Spleen (tissue), 11 donors: ENCODE measurements at regions not wholly inside any gene's neighbourhood (a gene's known extent, or its start where the extent isn't known, plus 50 kb on each side); places are given as distances from the start of the nearest gene placed in this dataset.
A peak's percentile ranks its signal among the peaks of the same experiment; 100 is the strongest.

Experiments
- DNase-seq: peaks from one replicate; pipeline ENCODE4 v3.0.0-alpha.2; 2020
- H3K27ac ChIP-seq, 8 donors: fragments of 200-600 bp; sonication (generic) in 7 of 8; 1 replicate in 4 of 8; 2 replicates in 4 of 8; pipeline versions ENCODE4 v1.5.0 to v1.8.0; 2016 to 2021; ENCODE audit warnings: inconsistent platforms in 4 of 8, mild to moderate bottlenecking in 4 of 8, moderate library complexity in 1 of 8
- H3K27me3 ChIP-seq, 7 donors: fragments of 200-600 bp; sonication (generic) in 6 of 7; replicated peaks in 1 of 7; 1 replicate in 4 of 7; 2 replicates in 3 of 7; pipeline versions ENCODE4 v1.5.0 to v1.8.0; 2016 to 2021; ENCODE audit warnings: inconsistent platforms in 3 of 7, mild to moderate bottlenecking in 1 of 7
- H3K36me3 ChIP-seq, 6 donors: fragments of 200-600 bp; sonication (generic) in 5 of 6; 1 replicate in 4 of 6; 2 replicates in 2 of 6; pipeline versions ENCODE4 v1.5.0 to v1.8.0; 2016 to 2021; ENCODE audit warnings: inconsistent platforms in 2 of 6
- H3K4me1 ChIP-seq, 6 donors: fragments of 200-600 bp; sonication (generic) in 5 of 6; 1 replicate in 3 of 6; 2 replicates in 3 of 6; pipeline versions ENCODE4 v1.5.0 to v1.8.0; 2016 to 2021; ENCODE audit warnings: inconsistent platforms in 3 of 6
- H3K4me3 ChIP-seq, 8 donors: fragments of 200-600 bp; sonication (generic) in 7 of 8; 1 replicate in 4 of 8; 2 replicates in 4 of 8; pipeline versions ENCODE4 v1.5.0 to v1.8.0; 2016 to 2021; ENCODE audit warnings: inconsistent platforms in 4 of 8, mild to moderate bottlenecking in 4 of 8, moderate library complexity in 2 of 8
- H3K9me3 ChIP-seq, 8 donors: fragments of 200-600 bp; sonication (generic) in 7 of 8; 1 replicate in 4 of 8; 2 replicates in 4 of 8; pipeline versions ENCODE4 v1.5.0 to v1.8.0; 2016 to 2021; ENCODE audit warnings: inconsistent platforms in 4 of 8
- POLR2A ChIP-seq, 3 donors: fragments of 450-650 bp; IDR thresholded peaks; one replicate each; pipeline ENCODE4 v1.5.1; 2017; ENCODE audit warnings: antibody characterized with exemption in 3 of 3, mild to moderate bottlenecking in 1 of 3
- POLR2AphosphoS5 ChIP-seq, 3 donors: sonication (generic); formaldehyde crosslinking; IDR thresholded peaks; one replicate each; pipeline ENCODE4 v1.5.1; 2017; ENCODE audit warnings: antibody characterized with exemption in 3 of 3
- WGBS, 5 donors: extraction: QIAGEN DNeasy Blood & Tissue Kit in 3 of 5; methylation state at CpG; one replicate each; pipeline versions ENCODE4 v1.1.5 to v1.1.7; 2013 to 2018; 5-methylcytosine and 5-hydroxymethylcytosine counted together
- intact Hi-C: fragments of 100-400 bp; cut with DNase I; formaldehyde crosslinking; loops from one replicate; pipeline ENCODE4 v1.15.0; 2023; ENCODE audit warnings: low total_unique reads
- TF ChIP-seq, protein P1 (sequence below), 11 experiments: fragments of 200-600 bp in 7 of 11; fragments of 450-650 bp in 4 of 11; sonication (generic) in 4 of 11; IDR thresholded peaks in 8 of 11; conservative IDR thresholded peaks in 3 of 11; 1 replicate in 7 of 11; 2 replicates in 4 of 11; pipeline versions ENCODE4 v1.4.0 to v1.8.0; 2016 to 2021; ENCODE audit warnings: antibody characterized with exemption in 11 of 11, inconsistent platforms in 4 of 11, mild to moderate bottlenecking in 1 of 11
- donor health status: healthy with polysubstance abuse.
- donor health status: DM: no; HTN: no; CAD: no; lungs with moderate emphysema.
- donor health status: DM: no; HTN: no; CAD: no.
- donor health status: Bipolar disorder and iron deficiency.
- donor health status: healthy.
- donor health status: DM: no; HTN: no; CAD: no.
- donor health status: DM: yes; HTN: yes; CAD: no.

- TF ChIP-seq POLR2AphosphoS5 (IDR thresholded peaks at IDR 0.05) (no peak), POLR2A (IDR thresholded peaks at IDR 0.05) (no peak)
- TF ChIP-seq, protein P1, sequence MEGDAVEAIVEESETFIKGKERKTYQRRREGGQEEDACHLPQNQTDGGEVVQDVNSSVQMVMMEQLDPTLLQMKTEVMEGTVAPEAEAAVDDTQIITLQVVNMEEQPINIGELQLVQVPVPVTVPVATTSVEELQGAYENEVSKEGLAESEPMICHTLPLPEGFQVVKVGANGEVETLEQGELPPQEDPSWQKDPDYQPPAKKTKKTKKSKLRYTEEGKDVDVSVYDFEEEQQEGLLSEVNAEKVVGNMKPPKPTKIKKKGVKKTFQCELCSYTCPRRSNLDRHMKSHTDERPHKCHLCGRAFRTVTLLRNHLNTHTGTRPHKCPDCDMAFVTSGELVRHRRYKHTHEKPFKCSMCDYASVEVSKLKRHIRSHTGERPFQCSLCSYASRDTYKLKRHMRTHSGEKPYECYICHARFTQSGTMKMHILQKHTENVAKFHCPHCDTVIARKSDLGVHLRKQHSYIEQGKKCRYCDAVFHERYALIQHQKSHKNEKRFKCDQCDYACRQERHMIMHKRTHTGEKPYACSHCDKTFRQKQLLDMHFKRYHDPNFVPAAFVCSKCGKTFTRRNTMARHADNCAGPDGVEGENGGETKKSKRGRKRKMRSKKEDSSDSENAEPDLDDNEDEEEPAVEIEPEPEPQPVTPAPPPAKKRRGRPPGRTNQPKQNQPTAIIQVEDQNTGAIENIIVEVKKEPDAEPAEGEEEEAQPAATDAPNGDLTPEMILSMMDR (IDR thresholded peaks at IDR 0.05 in 8 of 11, conservative IDR thresholded peaks at IDR 0.05 in 3 of 11), result no peak
- H3K27me3 ChIP-seq, result no peaks in the 10 kb centered on the region
- H3K4me3 ChIP-seq, result no peak overlapping the region
- peak overlapping the region in 6 of 8 donors; percentile 16 to 74 (median 62) for H3K27ac ChIP-seq
- no peak for DNase-seq
- intact Hi-C loops, result no loop called here
- H3K9me3 ChIP-seq, result no peaks in the 10 kb centered on the region
- H3K4me1 ChIP-seq, result peaks cover 10 to 84% (median 50%) of the 10 kb centered on the region in 6 donors
- peaks cover 0 to 5% (median 0%) of the 10 kb centered on the region in 6 donors for H3K36me3 ChIP-seq
- 82 to 98% (median 89%) methylated on average over 7 of the region's 7 CpGs for WGBS, 5 donors
Measured at GRCh38 chr2:174664084-174664759, 66.6 kb upstream of the WIPF1 start.

GRCh38 chr2:174663550-174663949, 65.9 kb upstream of the WIPF1 start:
- no peaks in the 10 kb centered on the region for H3K9me3 ChIP-seq
- H3K4me3 ChIP-seq, result no peak overlapping the region
- H3K4me1 ChIP-seq, result peaks cover 10 to 85% (median 49%) of the 10 kb centered on the region in 6 donors
- H3K36me3 ChIP-seq, result peaks cover 0 to 5% (median 0%) of the 10 kb centered on the region in 6 donors
- TF ChIP-seq, protein P1 (IDR thresholded peaks at IDR 0.05 in 8 of 11, conservative IDR thresholded peaks at IDR 0.05 in 3 of 11), result no peak
- TF ChIP-seq POLR2A (IDR thresholded peaks at IDR 0.05) (no peak), POLR2AphosphoS5 (IDR thresholded peaks at IDR 0.05) (no peak)
- peak overlapping the region in 7 of 8 donors; percentile 16 to 74 (median 59) for H3K27ac ChIP-seq
- no peaks in the 10 kb centered on the region for H3K27me3 ChIP-seq
- intact Hi-C loops, result no loop called here
- WGBS, 5 donors, result 30 to 37% (median 35%) methylated on average over 7 of the region's 7 CpGs
- no peak for DNase-seq

GRCh38 chr2:174662859-174663258, 65.3 kb upstream of the WIPF1 start:
- DNase-seq, result no peak
- no peaks in the 10 kb centered on the region for H3K9me3 ChIP-seq
- no peak for TF ChIP-seq POLR2AphosphoS5 (IDR thresholded peaks at IDR 0.05)
- TF ChIP-seq, protein P1 (IDR thresholded peaks at IDR 0.05 in 8 of 11, conservative IDR thresholded peaks at IDR 0.05 in 3 of 11), result no peak
- no peak for TF ChIP-seq POLR2A (IDR thresholded peaks at IDR 0.05)
- 44 to 61% (median 53%) methylated on average over 3 of the region's 3 CpGs for WGBS, 5 donors
- intact Hi-C loops, result no loop called here
- H3K36me3 ChIP-seq, result peaks cover 0 to 5% (median 0%) of the 10 kb centered on the region in 6 donors
- H3K27me3 ChIP-seq, result no peaks in the 10 kb centered on the region
- H3K4me1 ChIP-seq, result peaks cover 10 to 78% (median 44%) of the 10 kb centered on the region in 6 donors
- no peak overlapping the region for H3K4me3 ChIP-seq
- H3K27ac ChIP-seq, result peak overlapping the region in 7 of 8 donors; percentile 16 to 74 (median 59)

DNA sequence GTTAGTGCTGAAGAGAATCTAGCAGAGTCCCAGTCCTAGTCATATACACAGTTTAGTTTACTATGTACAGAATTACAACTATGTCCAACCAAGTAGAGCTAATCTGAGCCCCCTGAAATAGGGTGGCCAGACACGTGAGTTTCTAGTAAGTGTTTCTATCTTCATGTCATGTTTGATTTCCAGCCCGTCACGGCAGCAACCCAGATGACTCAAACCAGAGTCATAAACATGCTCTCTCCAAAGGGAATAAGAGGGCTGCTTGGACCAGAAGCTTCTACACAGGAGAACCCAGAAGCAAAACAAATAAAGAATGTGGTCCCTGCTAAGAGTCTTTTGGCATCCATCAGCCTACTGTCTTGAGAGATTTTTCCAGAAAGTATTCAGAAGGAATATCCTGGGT, 64.9 kb upstream of the WIPF1 start:
- TF ChIP-seq POLR2A (IDR thresholded peaks at IDR 0.05) (no peak), POLR2AphosphoS5 (IDR thresholded peaks at IDR 0.05) (no peak)
- TF ChIP-seq, protein P1 (IDR thresholded peaks at IDR 0.05 in 8 of 11, conservative IDR thresholded peaks at IDR 0.05 in 3 of 11), result no peak
- intact Hi-C loops, result no loop called here
- H3K4me3 ChIP-seq, result no peak overlapping the region
- H3K36me3 ChIP-seq, result peaks cover 0 to 5% (median 0%) of the 10 kb centered on the region in 6 donors
- H3K27me3 ChIP-seq, result no peaks in the 10 kb centered on the region
- H3K4me1 ChIP-seq, result peaks cover 6 to 74% (median 40%) of the 10 kb centered on the region in 6 donors
- no peaks in the 10 kb centered on the region for H3K9me3 ChIP-seq
- H3K27ac ChIP-seq, result peak overlapping the region in 6 of 8 donors; percentile 49 to 74 (median 62)
- 74 to 93% (median 91%) methylated on average over 3 of the region's 3 CpGs for WGBS, 5 donors
- no peak for DNase-seq
